ENCODE measurements at regions not wholly inside any gene's neighbourhood (a gene's known extent, or its start where the extent isn't known, plus 50 kb on each side); places are given as distances from the start of the nearest gene placed in this dataset.

DNA sequence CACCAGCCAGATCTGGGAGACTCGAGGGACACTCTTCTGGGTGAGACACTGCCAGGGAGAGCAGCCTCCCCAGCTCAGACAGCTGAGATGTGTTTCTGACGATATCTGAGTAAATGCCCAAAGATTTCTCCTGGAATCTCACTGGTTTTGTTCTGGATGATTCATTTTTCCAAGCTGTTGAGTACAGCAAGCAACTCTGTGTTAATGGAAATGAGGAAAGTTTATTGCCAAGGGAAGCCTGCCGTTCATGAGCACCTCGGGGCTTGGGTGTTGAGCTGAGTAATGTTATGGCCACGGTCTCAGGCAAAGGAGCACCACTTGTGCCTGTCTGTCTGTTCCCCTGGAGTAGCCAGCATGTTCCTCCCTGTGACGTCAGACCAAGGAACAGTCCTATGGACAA is 1132.4 kb downstream of the BRD1 start:
- Histone ChIP-seq H3K27me3 (ENCODE audit: control insufficient read depth, low read length) (no peaks in the 10 kb centered on the region), H3K79me2 (ENCODE audit: control insufficient read depth, low read length) (no peaks in the 10 kb centered on the region), H3K4me2 (ENCODE audit: low read length) (no peak overlapping the region), H3F3A (ENCODE audit: control insufficient read depth, insufficient read depth) (no peaks in the 10 kb centered on the region), H3K9me3 (ENCODE audit: control insufficient read depth, insufficient read depth, low read length) (no peaks in the 10 kb centered on the region), H3K4me1 (ENCODE audit: control insufficient read depth, low read length) (no peaks in the 10 kb centered on the region), H3K36me3 (ENCODE audit: control insufficient read depth, low read length) (no peaks in the 10 kb centered on the region), H4K20me1 (ENCODE audit: control insufficient read depth, insufficient read depth, low read depth, low read length) (no peaks in the 10 kb centered on the region), H3K27ac (ENCODE audit: low read depth, low read length) (no peak overlapping the region), H3K9me2 (replicated peaks; ENCODE audit: control insufficient read depth, low read length) (no peaks in the 10 kb centered on the region), H3K4me3 (ENCODE audit: low read length) (no peak overlapping the region)
- TF ChIP-seq, protein P1, sequence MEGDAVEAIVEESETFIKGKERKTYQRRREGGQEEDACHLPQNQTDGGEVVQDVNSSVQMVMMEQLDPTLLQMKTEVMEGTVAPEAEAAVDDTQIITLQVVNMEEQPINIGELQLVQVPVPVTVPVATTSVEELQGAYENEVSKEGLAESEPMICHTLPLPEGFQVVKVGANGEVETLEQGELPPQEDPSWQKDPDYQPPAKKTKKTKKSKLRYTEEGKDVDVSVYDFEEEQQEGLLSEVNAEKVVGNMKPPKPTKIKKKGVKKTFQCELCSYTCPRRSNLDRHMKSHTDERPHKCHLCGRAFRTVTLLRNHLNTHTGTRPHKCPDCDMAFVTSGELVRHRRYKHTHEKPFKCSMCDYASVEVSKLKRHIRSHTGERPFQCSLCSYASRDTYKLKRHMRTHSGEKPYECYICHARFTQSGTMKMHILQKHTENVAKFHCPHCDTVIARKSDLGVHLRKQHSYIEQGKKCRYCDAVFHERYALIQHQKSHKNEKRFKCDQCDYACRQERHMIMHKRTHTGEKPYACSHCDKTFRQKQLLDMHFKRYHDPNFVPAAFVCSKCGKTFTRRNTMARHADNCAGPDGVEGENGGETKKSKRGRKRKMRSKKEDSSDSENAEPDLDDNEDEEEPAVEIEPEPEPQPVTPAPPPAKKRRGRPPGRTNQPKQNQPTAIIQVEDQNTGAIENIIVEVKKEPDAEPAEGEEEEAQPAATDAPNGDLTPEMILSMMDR (IDR thresholded peaks at IDR 0.05; ENCODE audit: low read depth, low read length, poor library complexity, severe bottlenecking), result no peak
- no peak for TF ChIP-seq EZH2phosphoT487 (IDR thresholded peaks at IDR 0.05; ENCODE audit: borderline replicate concordance, low read length)

DNA sequence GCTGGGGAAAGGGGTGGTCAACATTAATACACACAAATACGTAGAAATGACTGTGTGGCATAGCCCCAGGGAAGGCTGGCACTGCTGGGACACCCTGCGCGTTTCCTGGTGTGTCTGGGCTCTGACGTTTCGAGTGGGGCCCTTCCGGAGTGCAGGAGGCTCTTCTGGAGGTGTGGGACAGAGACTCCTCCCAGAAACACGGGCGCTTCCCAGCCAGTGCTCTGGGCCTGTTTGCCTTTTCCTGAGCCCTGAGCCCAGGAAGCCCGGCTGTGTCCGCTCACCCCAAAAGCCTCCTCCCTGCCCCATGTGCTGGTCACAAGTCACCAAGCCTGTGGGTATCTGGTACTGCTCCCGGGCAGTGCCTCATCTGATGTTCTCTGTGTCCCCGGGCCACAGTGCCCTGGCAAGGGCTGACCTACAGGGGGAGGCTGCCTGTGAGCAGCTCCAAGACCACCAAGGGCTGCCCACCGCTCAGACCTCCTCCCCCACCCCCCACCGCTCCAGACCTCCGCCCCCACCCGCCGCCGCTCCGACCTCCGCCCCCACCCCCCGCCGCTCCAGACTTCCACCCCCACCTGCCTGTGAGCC is 1133.3 kb downstream of the BRD1 start:
- H3K9me2 ChIP-seq (replicated peaks; ENCODE audit: control insufficient read depth, low read length), result no peaks in the 10 kb centered on the region
- H3K4me1 ChIP-seq (ENCODE audit: control insufficient read depth, low read length), result no peaks in the 10 kb centered on the region
- H3K9me3 ChIP-seq (ENCODE audit: control insufficient read depth, insufficient read depth, low read length), result no peaks in the 10 kb centered on the region
- H3K27ac ChIP-seq (ENCODE audit: low read depth, low read length), result no peak overlapping the region
- H3K4me3 ChIP-seq (ENCODE audit: low read length), result no peak overlapping the region
- no peaks in the 10 kb centered on the region for H3K27me3 ChIP-seq (ENCODE audit: control insufficient read depth, low read length)
- no peak overlapping the region for H3K4me2 ChIP-seq (ENCODE audit: low read length)
- H3F3A ChIP-seq (ENCODE audit: control insufficient read depth, insufficient read depth), result no peaks in the 10 kb centered on the region
- TF ChIP-seq EZH2phosphoT487 (IDR thresholded peaks at IDR 0.05; ENCODE audit: borderline replicate concordance, low read length), result no peak
- TF ChIP-seq, protein P1 (IDR thresholded peaks at IDR 0.05; ENCODE audit: low read depth, low read length, poor library complexity, severe bottlenecking), result no peak
- no peaks in the 10 kb centered on the region for H4K20me1 ChIP-seq (ENCODE audit: control insufficient read depth, insufficient read depth, low read depth, low read length)
- H3K36me3 ChIP-seq (ENCODE audit: control insufficient read depth, low read length), result no peaks in the 10 kb centered on the region
- H3K79me2 ChIP-seq (ENCODE audit: control insufficient read depth, low read length), result no peaks in the 10 kb centered on the region

- Histone ChIP-seq H3K4me1 (ENCODE audit: control insufficient read depth, low read length) (no peaks in the 10 kb centered on the region), H3K27me3 (ENCODE audit: control insufficient read depth, low read length) (no peaks in the 10 kb centered on the region), H3K79me2 (ENCODE audit: control insufficient read depth, low read length) (no peaks in the 10 kb centered on the region), H3K9me2 (replicated peaks; ENCODE audit: control insufficient read depth, low read length) (no peaks in the 10 kb centered on the region), H4K20me1 (ENCODE audit: control insufficient read depth, insufficient read depth, low read depth, low read length) (no peaks in the 10 kb centered on the region), H3K27ac (ENCODE audit: low read depth, low read length) (no peak overlapping the region), H3K4me3 (ENCODE audit: low read length) (no peak overlapping the region), H3K9me3 (ENCODE audit: control insufficient read depth, insufficient read depth, low read length) (no peaks in the 10 kb centered on the region), H3K36me3 (ENCODE audit: control insufficient read depth, low read length) (no peaks in the 10 kb centered on the region), H3F3A (ENCODE audit: control insufficient read depth, insufficient read depth) (no peaks in the 10 kb centered on the region), H3K4me2 (ENCODE audit: low read length) (no peak overlapping the region)
- no peak for TF ChIP-seq EZH2phosphoT487 (IDR thresholded peaks at IDR 0.05; ENCODE audit: borderline replicate concordance, low read length)
- TF ChIP-seq, protein P1 (IDR thresholded peaks at IDR 0.05; ENCODE audit: low read depth, low read length, poor library complexity, severe bottlenecking), result no peak
Measured at GRCh38 chr22:48693377-48694135, 1134.1 kb downstream of the BRD1 start.
